PFSK-1 (cell line): ENCODE measurements at regions not wholly inside any gene's neighbourhood (a gene's known extent, or its start where the extent isn't known, plus 50 kb on each side); places are given as distances from the start of the nearest gene placed in this dataset.
A peak's percentile ranks its signal among the peaks of the same experiment; 100 is the strongest.

Experiments used
- FOXP2 ChIP-seq: optimal IDR thresholded peaks from 2 replicates; pipeline ENCODE3; 2011; ENCODE audit warnings: borderline replicate concordance, control low read depth, inconsistent platforms; ENCODE audit not compliant: insufficient read depth; ENCODE audit errors: extremely low read length, extremely low read depth
- POLR2AphosphoS5 ChIP-seq: IDR thresholded peaks from 2 replicates; pipeline ENCODE4 v1.6.1; 2012; ENCODE audit warnings: low read depth, mild to moderate bottlenecking, control low read depth, low read length, moderate library complexity
- REST ChIP-seq, 2 experiments: IDR thresholded peaks; 2 replicates each; pipeline versions ENCODE4 v1.6.1 to v1.8.0; 2011 to 2012; ENCODE audit warnings: low read depth in 2 of 2, low read length in 2 of 2, control low read depth in 1 of 2, inconsistent platforms in 1 of 2, mild to moderate bottlenecking in 1 of 2, moderate library complexity in 1 of 2; ENCODE audit not compliant: insufficient read depth in 1 of 2
- SIN3A ChIP-seq: IDR thresholded peaks from 2 replicates; pipeline ENCODE4 v1.6.1; 2012; ENCODE audit warnings: mild to moderate bottlenecking, low read length, moderate library complexity, borderline replicate concordance; ENCODE audit not compliant: insufficient read depth
- TAF1 ChIP-seq: IDR thresholded peaks from 2 replicates; pipeline ENCODE4 v1.6.1; 2012; ENCODE audit warnings: low read length, control low read depth, borderline replicate concordance; ENCODE audit not compliant: insufficient read depth

- 0 out of 2 replicates have a peak, but pooled peaks have one; percentile 12 for TF ChIP-seq SIN3A
- no peak for TF ChIP-seq POLR2AphosphoS5
Observed at GRCh38 chr6:26215585-26216358, 128.5 kb downstream of the HFE start.

GRCh38 chr6:26216359-26216885, 129.2 kb downstream of the HFE start:
- TF ChIP-seq SIN3A: peak; percentile 74
- peak in 1 of 2 experiments; percentile 62; a peak in 1 of 4 replicates for TF ChIP-seq REST (IDR thresholded peaks at IDR 0.05; ENCODE audit: insufficient read depth in 1 of 2, low read depth in 2 of 2, low read length in 2 of 2)
- peak; percentile 99 for TF ChIP-seq POLR2AphosphoS5
- peak; percentile 14 for TF ChIP-seq FOXP2
- TF ChIP-seq TAF1: peak; percentile 39; the same call in 1 of the 2 replicates

GRCh38 chr6:26216886-26217713, 129.9 kb downstream of the HFE start:
- TF ChIP-seq TAF1 (peak; percentile 71; the same call in 1 of the 2 replicates), SIN3A (no peak; the same call in 1 of the 2 replicates), REST (IDR thresholded peaks at IDR 0.05; ENCODE audit: insufficient read depth in 1 of 2, low read depth in 2 of 2, low read length in 2 of 2) (no peak), POLR2AphosphoS5 (peak; percentile 76), FOXP2 (no peak)

- TF ChIP-seq TAF1: no peak
- TF ChIP-seq FOXP2: no peak
- TF ChIP-seq POLR2AphosphoS5: no peak
- no peak for TF ChIP-seq REST (IDR thresholded peaks at IDR 0.05; ENCODE audit: insufficient read depth in 1 of 2, low read depth in 2 of 2, low read length in 2 of 2)
- TF ChIP-seq SIN3A: no peak
Observed at GRCh38 chr6:26217714-26218075, 130.5 kb downstream of the HFE start.

GRCh38 chr6:26218824-26219223, 131.6 kb downstream of the HFE start:
- TF ChIP-seq SIN3A (no peak), REST (IDR thresholded peaks at IDR 0.05; ENCODE audit: insufficient read depth in 1 of 2, low read depth in 2 of 2, low read length in 2 of 2) (no peak)
